ENCODE measurements at regions not wholly inside any gene's neighbourhood (a gene's known extent, or its start where the extent isn't known, plus 50 kb on each side); places are given as distances from the start of the nearest gene placed in this dataset.
A peak's percentile ranks its signal among the peaks of the same experiment; 100 is the strongest.

DNA sequence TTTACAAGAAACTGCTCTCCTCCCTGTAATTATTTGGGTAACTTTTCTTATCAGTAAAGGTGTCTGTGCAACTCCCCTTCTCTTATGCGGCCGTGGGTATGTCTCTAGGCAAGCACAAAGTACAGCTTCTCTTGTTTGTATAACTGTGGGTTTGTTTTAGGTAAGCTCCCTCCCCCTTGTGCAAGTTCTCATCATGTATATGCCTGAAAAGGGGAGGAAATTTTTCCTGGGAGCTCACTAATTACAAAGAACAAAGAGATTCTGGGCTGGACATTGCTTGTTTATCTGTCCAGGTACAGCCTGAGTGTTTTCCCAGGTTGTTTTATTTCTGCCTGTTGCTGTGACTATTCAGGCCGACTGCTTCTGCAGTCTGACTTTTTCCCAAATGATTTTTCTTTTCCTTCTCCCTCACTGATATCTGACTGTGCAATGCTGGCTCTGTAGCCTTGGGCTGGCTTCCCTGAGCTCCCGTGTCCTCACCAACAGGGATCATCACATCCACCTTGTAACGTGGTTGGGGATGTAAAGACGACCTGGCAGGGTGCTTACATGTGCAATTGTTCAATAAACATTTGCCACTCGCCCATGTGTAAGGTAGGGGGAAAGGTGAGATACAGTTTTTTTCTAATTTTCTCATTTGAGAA is 916.5 kb downstream of the AACS start:
- Histone ChIP-seq H3K9me3 (ENCODE audit: low read length) (no peaks in the 10 kb centered on the region), H3F3A (ENCODE audit: insufficient read depth, low read length, poor library complexity, severe bottlenecking) (no peaks in the 10 kb centered on the region), H2AFZ (ENCODE audit: low read depth, low read length) (no peak overlapping the region), H3K27me3 (ENCODE audit: insufficient read depth, low read depth, low read length) (no peaks in the 10 kb centered on the region), H3K9ac (ENCODE audit: low read length) (no peak overlapping the region), H3K27ac (ENCODE audit: low read length) (no peak overlapping the region), H3K79me2 (replicated peaks; ENCODE audit: insufficient read depth, low read length) (no peaks in the 10 kb centered on the region), H3K4me2 (ENCODE audit: low read length) (no peak overlapping the region), H3K9me2 (ENCODE audit: insufficient read depth, low read length) (no peaks in the 10 kb centered on the region), H4K20me1 (ENCODE audit: insufficient read depth) (no peaks in the 10 kb centered on the region), H3K36me3 (ENCODE audit: insufficient read depth, low read length) (no peaks in the 10 kb centered on the region), H3K4me3 (ENCODE audit: low read length) (no peak overlapping the region)
- TF ChIP-seq TAF1 (IDR thresholded peaks at IDR 0.05; ENCODE audit: low read depth) (no peak), EZH2 (IDR thresholded peaks at IDR 0.05; ENCODE audit: borderline replicate concordance, insufficient read depth, low read length, poor library complexity, severe bottlenecking) (no peak), CTCF (IDR thresholded peaks at IDR 0.05; ENCODE audit: poor library complexity, severe bottlenecking) (no peak), REST (IDR thresholded peaks at IDR 0.05; ENCODE audit: borderline replicate concordance) (no peak), SMC3 (conservative IDR thresholded peaks at IDR 0.05; ENCODE audit: poor library complexity) (no peak), EP300 (conservative IDR thresholded peaks at IDR 0.05; ENCODE audit: poor library complexity, severe bottlenecking) (no peak), RAD21 (conservative IDR thresholded peaks at IDR 0.05) (no peak), POLR2AphosphoS5 (IDR thresholded peaks at IDR 0.05) (no peak), MXI1 (conservative IDR thresholded peaks at IDR 0.05; ENCODE audit: poor library complexity, severe bottlenecking) (no peak)

DNA sequence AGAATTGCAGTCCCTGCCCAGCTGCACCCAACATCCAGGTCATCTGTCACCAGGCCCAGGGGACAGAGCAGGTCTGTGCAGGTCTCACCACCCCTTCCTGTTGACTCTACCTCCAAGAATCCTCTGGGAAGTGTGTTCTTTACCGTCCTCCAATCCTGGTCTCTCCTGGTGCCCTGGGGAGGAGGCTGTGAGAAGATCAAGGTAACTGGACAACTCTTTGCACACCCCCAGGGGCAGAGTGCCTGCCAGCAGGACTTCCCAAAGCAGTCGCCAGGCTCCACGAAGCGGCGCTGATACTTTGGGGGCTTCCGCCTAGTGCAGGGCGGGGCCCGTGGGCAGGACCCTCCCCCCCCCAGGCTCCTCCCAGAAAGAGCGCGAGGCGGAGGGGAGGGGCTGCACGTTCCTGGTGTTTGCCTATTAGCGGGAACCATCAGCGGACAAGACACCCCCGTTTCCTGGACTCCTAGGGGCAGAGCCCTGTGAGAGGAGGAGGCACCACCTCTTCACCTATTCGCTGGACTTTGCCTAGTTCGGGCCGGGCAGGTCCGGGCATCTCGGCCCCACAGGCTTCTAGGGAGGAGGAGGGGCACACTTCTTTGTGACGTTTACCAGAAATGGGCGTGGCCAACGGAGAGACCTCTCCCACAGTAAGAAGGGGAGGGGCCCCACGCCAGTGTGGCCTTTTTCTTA is 918.0 kb downstream of the AACS start:
- H4K20me1 ChIP-seq (ENCODE audit: insufficient read depth), result no peaks in the 10 kb centered on the region
- H2AFZ ChIP-seq (ENCODE audit: low read depth, low read length), result peak overlapping the region; percentile 30
- H3K27ac ChIP-seq (ENCODE audit: low read length), result peak overlapping the region; percentile 30
- no peaks in the 10 kb centered on the region for H3K79me2 ChIP-seq (replicated peaks; ENCODE audit: insufficient read depth, low read length)
- peak overlapping the region; percentile 23 for H3K4me2 ChIP-seq (ENCODE audit: low read length)
- TF ChIP-seq EP300 (conservative IDR thresholded peaks at IDR 0.05; ENCODE audit: poor library complexity, severe bottlenecking) (no peak), TAF1 (IDR thresholded peaks at IDR 0.05; ENCODE audit: low read depth) (no peak)
- H3K4me3 ChIP-seq (ENCODE audit: low read length), result peak overlapping the region; percentile 69
- no peaks in the 10 kb centered on the region for H3F3A ChIP-seq (ENCODE audit: insufficient read depth, low read length, poor library complexity, severe bottlenecking)
- peak overlapping the region; percentile 72 for H3K9ac ChIP-seq (ENCODE audit: low read length)
- H3K36me3 ChIP-seq (ENCODE audit: insufficient read depth, low read length), result no peaks in the 10 kb centered on the region
- no peaks in the 10 kb centered on the region for H3K9me3 ChIP-seq (ENCODE audit: low read length)
- no peaks in the 10 kb centered on the region for H3K27me3 ChIP-seq (ENCODE audit: insufficient read depth, low read depth, low read length)
- no peaks in the 10 kb centered on the region for H3K9me2 ChIP-seq (ENCODE audit: insufficient read depth, low read length)
